Activated naive CD4-positive, alpha-beta T cell treated with anti-CD3 and anti-CD28 coated beads, Interleukin-2, amount 50 U/mL, for 16 hours (primary cell): ENCODE measurements at regions not wholly inside any gene's neighbourhood (a gene's known extent, or its start where the extent isn't known, plus 50 kb on each side); places are given as distances from the start of the nearest gene placed in this dataset.
"Not testable (repeated sequence)": the region's sequence is repeated elsewhere in the genome, so short reads cannot be mapped to it uniquely, and the experiment has no call there.

Experiments used
- DNase-seq: peaks from one replicate; pipeline ENCODE4 v3.0.0-alpha.2; 2020

DNA sequence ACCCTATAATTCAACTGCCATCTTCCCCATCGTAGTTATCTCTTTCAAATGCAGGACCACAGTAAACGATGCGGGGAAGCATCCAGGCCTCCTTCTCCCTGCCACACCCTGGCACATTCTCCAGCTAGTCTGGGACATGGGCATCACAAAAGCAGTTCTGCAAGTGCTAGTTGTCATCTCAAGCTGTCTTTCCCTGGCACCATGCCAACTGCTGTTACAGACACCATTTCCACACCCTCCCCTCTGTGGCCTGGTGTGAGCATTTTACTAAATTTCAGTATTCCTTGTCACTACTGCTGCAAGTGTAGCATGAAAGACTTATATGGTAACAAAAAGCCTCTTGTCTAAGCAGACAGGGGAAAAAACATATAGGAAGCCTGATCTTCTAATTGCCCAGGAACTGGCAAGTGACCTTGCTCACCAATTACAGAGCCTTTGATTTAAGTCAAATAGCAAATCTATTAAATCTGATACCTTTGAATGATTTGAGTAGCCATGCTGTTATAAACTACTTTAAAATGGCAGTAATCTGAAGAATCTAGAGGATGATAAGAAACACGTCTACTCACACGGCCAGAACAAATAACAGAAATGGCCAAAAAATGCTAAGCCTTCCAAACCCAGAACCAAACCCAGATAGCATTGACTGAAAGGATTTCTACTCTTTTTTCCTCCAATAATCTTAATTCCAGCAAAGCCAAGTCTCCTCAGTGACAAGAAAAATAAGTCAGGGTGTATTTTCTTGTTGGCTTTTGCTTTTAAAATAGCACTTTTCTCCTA lies 179.0 kb downstream of the NUFIP1 start:
- no peak for DNase-seq

DNA sequence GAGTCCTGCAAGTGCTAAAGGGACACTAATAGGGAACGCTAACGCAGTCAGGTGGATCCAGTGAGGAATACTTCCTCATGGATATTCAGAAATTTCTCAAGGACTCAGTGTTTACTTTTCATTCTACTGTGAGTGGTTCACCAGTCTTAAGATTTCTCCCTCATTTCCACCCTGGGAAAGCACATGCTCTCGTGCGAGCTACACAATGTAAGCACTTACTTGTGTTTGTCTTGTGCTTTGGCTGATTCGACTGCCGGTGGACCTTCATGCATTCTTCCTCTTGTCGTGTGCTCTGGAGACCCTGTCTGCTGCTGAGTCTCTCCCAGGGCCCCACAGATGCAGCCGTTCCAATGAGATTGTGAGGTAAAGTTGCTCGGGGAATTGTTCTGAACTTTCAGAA lies 180.1 kb downstream of the NUFIP1 start:
- no peak for DNase-seq

DNA sequence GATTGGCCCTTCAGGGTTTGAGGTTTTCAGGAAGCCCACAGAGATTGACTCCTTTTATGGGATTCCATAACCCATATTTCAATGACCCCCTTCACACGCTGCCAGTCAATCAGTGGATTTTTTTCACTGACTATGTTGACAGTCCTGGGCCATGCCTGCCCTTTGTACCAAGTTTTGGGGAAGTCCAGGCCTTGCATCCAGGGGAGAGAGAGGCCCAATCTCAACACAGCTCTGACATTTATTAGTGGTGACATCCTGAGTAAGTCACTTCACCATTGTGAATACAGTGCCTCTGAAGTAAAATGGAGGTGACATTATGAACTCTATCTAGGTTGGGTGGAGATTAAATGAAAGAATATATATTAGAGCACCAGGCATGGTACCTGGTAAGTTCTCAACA lies 181.1 kb downstream of the NUFIP1 start:
- DNase-seq = no peak

DNA sequence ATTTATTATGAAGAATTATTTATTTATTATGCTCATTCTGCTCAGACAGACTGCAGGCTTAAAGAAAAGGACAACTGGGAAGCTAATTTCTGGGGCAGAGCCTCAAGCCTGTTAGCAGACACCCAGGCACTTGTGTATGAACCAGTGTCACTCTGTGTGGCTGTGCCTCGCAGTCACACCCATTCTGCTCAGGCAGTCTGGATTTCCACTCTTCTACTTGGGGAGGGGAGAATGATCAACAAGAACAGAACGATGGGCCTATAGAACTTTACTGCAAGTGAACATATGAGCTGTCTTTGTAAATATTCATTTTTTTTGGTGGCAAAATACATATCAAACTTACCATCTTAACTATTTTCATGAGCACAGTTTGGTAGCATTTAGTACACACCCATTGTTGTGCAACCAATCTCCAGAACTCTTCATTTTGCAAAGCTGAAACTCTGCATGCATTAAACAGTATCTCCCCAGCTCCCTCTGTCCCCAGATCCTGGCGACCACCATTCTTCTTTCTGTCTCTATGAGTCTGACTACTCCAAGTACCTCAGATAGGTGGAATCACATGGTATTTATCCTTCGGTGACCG lies 181.7 kb downstream of the NUFIP1 start:
- DNase-seq = no peak

DNA sequence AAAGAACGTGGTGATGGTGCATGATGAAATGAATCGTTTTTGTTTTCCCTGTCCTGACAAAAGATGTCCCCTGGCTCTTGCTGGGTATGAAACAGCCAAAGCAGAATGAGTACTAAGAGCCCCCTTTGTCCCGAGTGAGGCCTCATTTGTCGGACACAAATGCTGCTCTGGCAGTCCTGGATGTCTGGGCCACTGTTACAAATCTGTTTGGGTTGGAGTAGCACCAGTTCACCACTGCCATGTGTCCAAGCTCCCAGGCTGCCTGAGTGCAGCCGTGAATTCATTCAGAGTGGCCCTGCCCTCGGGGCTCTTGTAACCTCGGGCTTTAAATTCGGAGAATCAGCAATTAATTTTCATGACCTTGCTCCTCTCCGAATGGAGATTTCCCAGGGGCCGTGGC lies 182.4 kb downstream of the NUFIP1 start:
- no peak for DNase-seq

DNA sequence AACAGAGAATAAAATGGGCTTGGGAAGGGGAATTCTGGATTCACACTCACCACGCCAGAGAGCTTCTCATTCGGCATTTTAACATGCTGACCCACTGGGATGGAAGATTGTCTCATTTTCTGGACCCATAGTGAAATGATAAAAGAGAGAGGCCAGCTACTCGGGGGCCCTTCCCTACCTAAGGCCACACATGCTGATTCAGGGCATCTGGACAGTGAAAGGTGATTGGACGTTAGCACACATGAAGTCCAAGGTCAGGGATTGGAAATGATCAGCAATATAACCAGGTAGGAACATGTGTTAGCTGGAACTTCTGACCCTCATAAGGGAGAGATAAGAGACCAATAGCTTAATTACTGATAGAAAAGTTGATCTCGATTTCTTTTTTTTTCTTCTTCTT lies 183.7 kb downstream of the NUFIP1 start:
- no peak for DNase-seq

DNA sequence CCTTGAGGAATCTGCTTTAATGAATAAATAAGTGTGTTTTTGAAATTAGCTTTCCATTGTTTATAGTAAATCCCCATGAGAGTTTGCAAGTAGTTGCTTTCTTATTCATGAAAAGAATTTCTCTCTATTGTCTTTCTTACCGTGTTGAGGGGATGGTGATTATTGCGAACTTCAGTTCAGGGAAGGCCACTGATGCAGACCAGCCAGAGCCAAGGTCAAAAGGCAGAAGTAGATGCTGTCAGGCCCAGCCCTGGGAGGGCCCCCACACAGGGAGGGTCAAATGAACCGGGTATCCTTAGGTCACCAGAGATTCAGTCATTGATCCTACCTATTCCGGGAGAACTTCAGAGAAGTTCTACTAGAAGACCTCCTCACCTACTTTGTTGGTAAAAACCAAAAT lies 185.9 kb downstream of the NUFIP1 start:
- no peak for DNase-seq

DNA sequence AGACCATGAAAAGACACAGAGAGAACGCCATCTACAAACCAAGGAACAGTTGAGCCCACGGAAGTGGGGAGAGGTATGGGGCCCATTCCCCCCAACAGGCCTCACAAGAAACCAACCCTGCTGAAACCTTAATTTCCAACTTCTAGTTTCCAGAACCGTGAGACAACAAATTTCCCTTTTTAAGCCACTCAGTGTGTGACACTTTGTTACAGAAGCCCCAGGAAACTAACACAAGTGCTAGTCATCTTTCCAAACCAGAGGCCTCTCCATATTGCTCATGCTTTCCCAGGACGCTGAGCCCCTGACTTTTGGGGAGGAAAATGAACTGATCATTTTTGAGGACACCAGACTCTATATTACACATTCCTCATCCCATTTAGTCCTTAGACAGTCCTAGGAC lies 186.8 kb downstream of the NUFIP1 start:
- no peak for DNase-seq

DNA sequence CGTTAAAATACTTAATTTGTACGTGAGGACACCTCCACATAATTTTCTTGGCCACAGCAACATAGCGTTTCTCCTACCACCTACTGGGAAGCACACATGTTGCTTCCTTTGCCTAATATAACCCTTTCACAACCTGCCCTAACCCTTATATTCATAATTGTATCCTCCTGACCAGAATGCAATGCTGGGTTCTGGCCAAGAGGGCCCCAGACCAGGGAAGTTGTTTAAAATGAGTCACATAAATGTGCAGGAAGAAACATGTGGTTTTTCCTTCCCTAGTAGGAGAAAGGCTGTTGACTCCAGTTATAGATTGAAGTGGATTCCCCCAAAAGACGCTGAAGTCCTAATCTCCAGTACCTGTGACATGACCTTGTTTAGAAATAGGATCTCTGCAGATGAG lies 187.3 kb downstream of the NUFIP1 start:
- DNase-seq = no peak

DNA sequence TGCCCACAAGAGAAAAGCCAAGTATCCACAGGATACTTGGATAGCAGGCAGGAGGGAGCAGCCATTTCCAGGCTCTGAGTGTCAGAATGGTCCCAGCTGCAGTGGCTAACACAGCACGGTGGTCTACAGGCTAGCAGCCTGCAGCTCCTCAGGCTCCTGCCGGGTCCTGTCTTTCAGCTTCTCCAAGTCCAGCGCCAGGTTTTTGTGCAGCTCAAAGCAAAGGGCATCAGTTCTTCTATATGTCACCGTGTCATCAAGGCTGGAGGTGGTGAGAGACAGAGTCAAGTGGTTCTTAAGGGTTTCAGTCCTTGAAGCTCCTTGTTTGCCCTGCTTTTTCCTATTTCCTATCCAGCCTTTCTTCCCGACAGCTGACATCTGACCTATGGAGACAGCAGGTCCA lies 188.6 kb downstream of the NUFIP1 start:
- DNase-seq = no peak

DNA sequence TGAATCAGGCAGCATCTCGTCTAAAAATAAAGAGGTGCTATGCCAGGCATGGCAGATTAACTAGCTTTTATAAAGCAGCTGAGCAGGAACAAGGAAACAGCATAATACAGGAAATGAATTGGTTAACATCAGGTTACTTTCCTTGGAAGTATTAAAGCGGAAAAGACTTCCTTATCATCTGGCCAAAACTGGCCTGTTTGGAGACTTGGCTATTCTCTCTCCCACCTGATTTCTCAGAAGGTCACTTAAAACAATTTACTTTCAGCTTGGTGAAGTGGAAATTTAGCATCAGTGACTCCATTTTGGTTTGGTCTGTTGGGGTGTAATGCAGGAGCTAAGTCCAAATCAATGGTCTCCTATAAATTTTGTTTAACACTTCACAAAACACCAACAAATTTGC lies 191.6 kb downstream of the NUFIP1 start:
- no peak for DNase-seq

DNA sequence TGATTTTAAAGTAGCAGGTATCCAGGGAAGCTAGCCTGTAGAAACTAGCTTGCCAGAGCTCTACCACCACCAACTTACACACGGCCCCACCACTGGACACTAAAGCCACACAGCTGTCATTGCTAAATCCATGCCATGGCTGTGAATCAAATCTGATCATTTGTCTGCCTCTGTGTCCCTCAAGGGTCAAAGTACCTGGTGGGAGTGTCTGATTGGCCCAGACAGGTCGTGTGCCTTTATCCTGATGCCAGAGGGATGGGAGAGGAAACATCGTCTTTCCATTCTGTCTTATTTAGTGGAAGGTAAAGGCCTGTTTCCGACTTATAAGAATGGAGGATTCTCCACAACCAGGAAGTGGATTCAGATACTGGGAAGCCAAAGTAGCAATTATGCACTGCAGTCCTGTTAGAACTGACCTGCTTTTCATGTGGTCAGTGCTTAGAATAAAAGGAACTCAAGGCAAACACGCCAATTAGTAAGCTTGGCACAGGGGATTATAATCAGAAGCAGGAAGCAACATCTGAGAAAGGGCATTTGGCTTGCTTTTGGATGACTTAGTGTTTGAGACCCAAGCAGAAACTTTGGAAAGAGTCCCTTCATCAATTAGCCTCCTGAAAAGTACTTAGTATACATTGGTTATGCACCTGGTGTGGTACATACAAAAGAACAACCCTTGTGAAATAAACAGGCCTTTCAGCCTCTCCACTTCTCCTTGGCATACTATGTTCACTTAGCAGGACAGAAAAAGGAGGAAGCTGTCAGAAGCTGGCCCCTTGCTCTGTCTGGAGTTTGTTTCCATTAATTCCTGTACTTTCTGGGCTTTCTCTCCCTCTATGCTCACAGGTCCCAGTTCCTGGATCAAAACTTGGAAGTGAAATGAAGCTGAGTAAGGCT lies 192.4 kb downstream of the NUFIP1 start:
- no peak for DNase-seq

DNA sequence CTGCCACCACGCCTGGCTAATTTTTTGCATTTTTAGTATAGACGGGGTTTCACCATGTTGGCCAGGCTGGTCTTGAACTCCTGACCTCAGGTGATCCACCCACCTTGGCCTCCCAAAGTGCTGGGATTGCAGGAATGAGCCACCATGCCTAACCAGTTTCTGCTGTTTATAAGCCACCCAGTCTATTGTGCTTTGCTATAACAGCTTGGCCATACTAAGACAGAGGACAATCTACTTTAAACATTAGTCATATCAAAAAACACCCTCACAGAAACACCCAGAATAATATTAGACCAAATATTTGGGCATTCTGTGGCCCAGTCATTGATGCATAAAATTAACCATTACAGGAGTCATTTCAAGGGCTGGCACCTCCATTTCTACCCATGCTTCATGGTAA lies 193.2 kb downstream of the NUFIP1 start:
- DNase-seq = not testable (repeated sequence)

DNA sequence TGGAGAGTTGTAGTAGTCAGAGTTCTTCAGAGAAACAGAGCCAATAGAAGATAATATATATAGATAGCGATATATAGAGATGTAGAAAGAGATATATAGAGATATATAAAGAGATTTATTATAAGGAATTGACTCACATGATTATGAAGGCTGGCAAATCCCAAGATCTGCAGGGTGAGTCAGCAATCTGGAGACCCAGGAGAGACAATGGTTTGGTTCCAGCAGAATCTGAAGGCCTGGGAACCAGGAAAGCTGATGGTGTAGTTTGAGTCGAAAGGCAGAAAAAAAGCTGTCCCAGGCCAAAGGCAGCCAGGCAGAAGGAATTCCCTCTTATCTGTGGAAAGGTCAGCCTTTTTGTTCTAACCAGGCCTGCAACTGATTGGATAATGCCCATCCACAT lies 194.1 kb downstream of the NUFIP1 start:
- DNase-seq = no peak

DNA sequence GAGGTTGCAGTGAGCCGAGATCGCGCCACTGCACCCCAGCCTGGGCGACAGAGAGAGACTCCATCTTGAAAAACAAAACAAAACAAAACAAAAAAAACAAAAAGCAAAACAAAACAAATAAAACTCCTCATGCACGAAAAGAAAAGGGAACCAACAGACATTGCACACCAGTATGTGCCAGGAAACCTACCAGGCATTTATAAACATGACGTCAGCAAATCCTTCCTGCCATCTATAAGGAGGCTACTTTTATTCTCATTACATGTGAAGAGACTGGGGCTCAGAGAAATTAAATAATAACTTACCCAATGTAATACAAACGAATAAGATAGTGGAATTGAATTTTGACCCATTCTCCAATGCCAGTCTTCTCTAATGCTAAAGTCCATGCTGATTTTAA lies 197.2 kb downstream of the NUFIP1 start:
- no peak for DNase-seq

DNA sequence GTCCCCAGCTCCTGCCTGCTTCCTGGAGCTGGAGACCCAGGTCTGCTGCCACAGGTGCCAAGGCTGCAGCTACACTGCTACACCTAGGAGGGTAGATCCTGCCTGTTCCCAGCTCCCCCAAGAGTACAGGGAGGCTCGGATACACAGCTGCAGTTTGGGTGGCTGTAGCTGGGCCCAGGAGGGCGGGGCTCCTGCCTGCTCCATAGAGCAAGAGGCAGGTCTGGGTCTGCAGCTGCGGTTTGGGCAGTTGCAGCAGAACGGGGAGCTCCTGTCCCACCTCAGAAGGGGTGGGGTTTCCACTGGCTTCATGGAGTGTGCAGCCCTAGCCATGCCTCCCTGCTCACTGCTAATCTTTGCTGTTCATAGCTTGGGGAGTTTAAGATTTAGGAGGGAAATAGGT lies 199.0 kb downstream of the NUFIP1 start:
- no peak for DNase-seq

DNA sequence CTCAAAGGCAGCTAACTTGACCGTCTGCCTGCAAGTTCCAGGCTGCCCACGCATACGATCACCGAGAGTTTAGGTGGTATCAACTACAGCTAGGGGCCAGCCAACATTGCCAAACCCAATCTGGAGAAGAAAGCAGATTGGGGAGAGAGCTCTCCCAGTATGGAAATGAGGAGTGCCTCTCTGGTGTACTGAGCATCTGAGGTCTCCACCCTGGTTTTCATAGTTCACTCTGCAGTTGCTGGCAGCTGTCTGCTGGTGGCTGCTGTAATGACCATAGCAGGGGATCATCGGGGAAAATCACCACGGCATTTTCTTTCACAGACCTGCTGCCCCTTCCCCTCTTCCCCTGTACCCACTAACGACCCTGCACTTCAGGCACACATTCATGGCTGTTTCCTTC lies 201.7 kb downstream of the NUFIP1 start:
- no peak for DNase-seq

DNA sequence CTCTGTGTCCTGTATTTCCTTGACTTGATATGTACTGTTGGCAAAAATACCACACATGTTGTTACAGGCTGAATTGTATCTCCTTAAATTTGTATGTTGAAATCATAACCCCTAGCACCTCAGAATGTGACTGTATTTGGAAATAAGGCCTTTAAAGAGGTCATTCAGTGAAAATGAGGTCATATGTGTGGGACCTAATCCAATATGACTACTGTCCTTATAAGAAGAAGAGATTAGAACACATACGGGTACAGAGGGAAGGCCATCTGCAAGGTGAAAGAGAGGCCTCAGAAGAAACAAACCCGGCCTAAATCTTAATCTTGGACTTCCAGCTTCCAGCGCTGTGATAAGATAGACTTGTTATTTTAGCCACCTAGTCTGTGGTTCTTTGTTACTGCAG lies 202.5 kb downstream of the NUFIP1 start:
- no peak for DNase-seq

DNA sequence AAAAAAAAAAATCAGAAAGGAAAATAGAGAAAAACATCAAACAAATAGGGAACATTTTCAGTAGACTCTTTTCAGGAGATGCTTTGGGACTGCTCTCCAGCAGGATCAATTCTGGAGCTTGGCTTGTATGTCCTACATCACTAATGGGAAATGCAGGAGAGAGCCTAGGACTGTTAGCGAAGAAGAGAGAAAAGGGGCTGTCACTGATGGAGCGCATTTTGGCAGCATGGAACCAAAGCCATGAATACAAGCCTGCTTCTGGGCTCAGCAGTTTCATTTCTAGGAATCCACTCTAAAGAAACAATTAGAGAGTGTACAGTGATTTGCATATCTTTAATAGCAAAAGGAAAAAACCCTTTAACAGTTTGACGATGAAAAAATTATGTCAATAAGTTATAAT lies 203.9 kb downstream of the NUFIP1 start:
- DNase-seq = no peak

DNA sequence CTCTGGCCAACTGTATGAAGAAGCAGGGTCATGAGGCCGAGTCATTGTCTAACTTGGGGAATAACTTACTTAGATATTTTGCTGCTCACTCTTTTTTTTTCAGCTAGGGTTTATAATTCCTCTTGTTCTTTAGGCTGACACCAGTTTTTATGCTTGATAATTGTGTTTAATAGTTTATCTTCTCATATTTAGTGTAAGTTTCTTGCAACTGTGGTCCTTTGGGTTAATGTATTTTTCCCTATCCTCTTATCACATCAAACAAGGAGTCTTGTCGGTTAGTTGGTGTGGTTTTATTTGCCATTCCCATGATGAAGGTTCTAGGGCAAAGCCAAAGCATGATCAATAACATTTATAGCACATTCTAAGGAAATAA lies 204.6 kb downstream of the NUFIP1 start:
- DNase-seq = no peak

DNA sequence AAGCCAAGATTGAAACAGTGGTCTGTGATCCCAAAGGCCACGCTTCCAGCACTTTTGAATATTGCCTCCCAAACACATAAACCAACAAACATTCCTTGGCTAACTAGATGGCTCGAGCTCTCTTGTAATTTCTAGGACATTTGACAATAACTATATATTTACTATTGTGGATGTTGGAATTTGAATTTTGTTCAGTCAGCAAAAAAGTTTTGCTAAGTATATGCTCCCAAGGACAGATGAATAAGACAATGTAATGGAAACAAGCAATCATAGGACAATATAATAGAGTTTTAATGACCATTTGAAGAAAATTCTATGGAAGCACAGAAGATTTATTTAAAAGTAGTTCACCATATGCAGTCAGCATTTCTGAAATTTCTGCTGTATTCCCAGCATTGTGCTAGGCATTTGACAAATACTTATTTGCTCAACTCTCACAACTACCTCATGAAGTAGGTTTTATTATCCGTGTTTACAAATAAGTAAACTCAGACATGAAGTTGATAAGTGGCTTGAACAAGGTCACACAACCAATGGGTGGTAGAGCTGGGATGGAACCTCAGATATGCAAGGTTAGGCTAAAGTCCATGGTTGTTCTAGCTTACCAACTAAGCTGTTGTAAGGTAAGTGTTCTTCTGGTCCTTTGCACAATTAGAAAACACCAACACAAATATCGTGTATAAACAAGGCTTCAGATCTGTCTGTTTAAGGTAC lies 205.1 kb downstream of the NUFIP1 start:
- no peak for DNase-seq

DNA sequence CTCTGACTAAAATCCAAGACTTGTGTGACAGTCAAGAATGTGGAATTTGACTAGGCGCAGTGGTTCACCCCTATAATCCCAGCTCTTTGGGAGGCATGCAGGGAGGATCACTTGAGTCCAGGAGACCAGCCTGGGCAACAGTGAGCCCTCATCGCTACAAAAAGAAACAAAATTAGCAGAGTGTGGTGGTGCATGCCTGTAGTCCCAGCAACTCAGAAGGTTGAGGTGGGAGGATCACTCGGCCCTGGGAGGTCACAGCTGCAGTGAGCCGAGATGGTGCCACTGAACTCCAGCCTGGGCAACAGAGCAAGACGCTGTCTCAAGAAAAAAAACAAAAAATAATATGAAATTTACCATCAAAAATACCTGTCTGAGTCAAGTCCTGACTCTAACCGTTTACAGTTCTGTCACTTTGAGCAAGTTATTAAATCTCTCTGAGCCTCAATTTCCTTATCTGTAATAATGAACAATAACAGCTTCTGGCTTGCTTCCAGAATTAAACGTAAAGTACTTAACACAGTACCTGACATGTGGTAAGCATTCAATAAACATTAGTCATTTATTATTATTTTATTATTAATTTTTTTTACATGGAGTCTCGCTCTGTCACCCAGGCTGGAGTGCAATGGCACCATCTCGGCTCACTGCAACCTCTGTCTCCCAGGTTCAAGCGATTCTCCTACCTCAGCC lies 204.6 kb upstream of the TSC22D1 start:
- DNase-seq = no peak
